Panc1 (cell line): ENCODE measurements at regions not wholly inside any gene's neighbourhood (a gene's known extent, or its start where the extent isn't known, plus 50 kb on each side); places are given as distances from the start of the nearest gene placed in this dataset.

Experiments
- ATAC-seq: fragments of 200-7000 bp; cut with Tn5 transposase; 2 replicates; pipeline ENCODE4 v1.9.1; 2020; ENCODE audit warnings: mild to moderate bottlenecking, moderate library complexity
- BruUV-seq: library from RNA; stranded (reverse); fragments of 400-500 nt; replicated peaks from 2 replicates; lab custom pipeline; 2021; lab: Mats Ljungman, UMichigan
- CTCF ChIA-PET: fragments of 300-600 bp; sonication (Branson Sonifier 250); formaldehyde crosslinking; loops from one replicate; lab custom pipeline; 2022; ENCODE audit warnings: antibody characterized with exemption; lab: Charles Lee
- POLR2A ChIA-PET: fragments of 300-600 bp; sonication (Branson Sonifier 250); formaldehyde crosslinking; loops from one replicate; lab custom pipeline; 2022; ENCODE audit warnings: antibody characterized with exemption; lab: Charles Lee
- DNase-seq: peaks from one replicate; pipeline ENCODE4 v3.0.0-alpha.2; 2010; ENCODE audit warnings: low read depth, low spot score
- H3K27ac ChIP-seq: 2 replicates; pipeline ENCODE4 v1.5.1; 2011; ENCODE audit warnings: mild to moderate bottlenecking, low read length, inconsistent platforms
- H3K27me3 ChIP-seq: fragments of 200-500 bp; sonication (Bioruptor generic); 2 replicates; pipeline ENCODE4 v1.6.0; 2014; ENCODE audit warnings: low read length, inconsistent platforms; ENCODE audit not compliant: control insufficient read depth, insufficient read depth
- H3K36me3 ChIP-seq: fragments of 200-500 bp; sonication (Bioruptor generic); 2 replicates; pipeline ENCODE4 v1.5.1; 2014; ENCODE audit warnings: inconsistent platforms, mild to moderate bottlenecking, low read length, moderate library complexity; ENCODE audit not compliant: control insufficient read depth, insufficient read depth
- H3K4me1 ChIP-seq: 2 replicates; pipeline ENCODE4 v1.5.1; 2011; ENCODE audit warnings: inconsistent platforms, mild to moderate bottlenecking, low read length, moderate library complexity; ENCODE audit not compliant: control insufficient read depth, insufficient read depth
- H3K4me3 ChIP-seq, 2 experiments: 2 replicates each; pipeline ENCODE4 v1.5.1; 2011 to 2012; ENCODE audit warnings: low read depth in 2 of 2, low read length in 2 of 2, mild to moderate bottlenecking in 2 of 2, inconsistent platforms in 1 of 2, moderate library complexity in 1 of 2
- H3K9me3 ChIP-seq: fragments of 200-500 bp; sonication (Bioruptor generic); 2 replicates; pipeline ENCODE4 v1.5.1; 2014; ENCODE audit warnings: low read depth, mild to moderate bottlenecking, inconsistent platforms, low read length, moderate library complexity; ENCODE audit not compliant: control insufficient read depth, insufficient read depth
- CTCF ChIP-seq: fragments of 450-650 bp; IDR thresholded peaks from 2 replicates; pipeline ENCODE4 v1.5.1; 2017; ENCODE audit warnings: mild to moderate bottlenecking
- POLR2AphosphoS5 ChIP-seq: IDR thresholded peaks from 2 replicates; pipeline ENCODE4 v1.6.1; 2012; ENCODE audit warnings: mild to moderate bottlenecking, low read depth, low read length, moderate library complexity
- REST ChIP-seq, 2 experiments: IDR thresholded peaks; 2 replicates each; pipeline ENCODE4 v1.6.1; 2011 to 2012; ENCODE audit warnings: low read depth in 2 of 2, control low read depth in 1 of 2, low read length in 1 of 2, mild to moderate bottlenecking in 1 of 2, moderate library complexity in 1 of 2; ENCODE audit not compliant: insufficient read depth in 1 of 2
- SIN3A ChIP-seq: IDR thresholded peaks from 2 replicates; pipeline ENCODE4 v1.6.1; 2012; ENCODE audit warnings: low read depth, mild to moderate bottlenecking, low read length, moderate library complexity, borderline replicate concordance; ENCODE audit not compliant: insufficient read depth
- TCF7L2 ChIP-seq: IDR thresholded peaks from 2 replicates; pipeline ENCODE4 v1.6.1; 2011; ENCODE audit warnings: mild to moderate bottlenecking, low read depth, low read length, inconsistent platforms
- in situ Hi-C: cut with HindIII; loops from 2 replicates; pipeline ENCODE4 v1.10.0; 2016; ENCODE audit warnings: low sequenced_read_pairs, low pct_unique_long_range_greater_than_20kb
- intact Hi-C: fragments of 100-400 bp; cut with micrococcal nuclease; formaldehyde crosslinking; loops from one replicate; pipeline ENCODE4 v1.10.0; 2022; ENCODE audit not compliant: unreplicated experiment

GRCh38 chr10:123259791-123260190, 105.6 kb downstream of the BUB3 start:
- CTCF ChIA-PET: no interaction called here
- intact Hi-C loops: no loop called here

GRCh38 chr10:123262456-123262855, 108.3 kb downstream of the BUB3 start:
- ChIA-PET CTCF (no interaction called here), POLR2A (no interaction called here)
- no peak for ATAC-seq
- TF ChIP-seq REST (IDR thresholded peaks at IDR 0.05; ENCODE audit: insufficient read depth in 1 of 2, low read depth in 2 of 2, low read length in 1 of 2) (no peak), CTCF (no peak), POLR2AphosphoS5 (no peak), SIN3A (no peak), TCF7L2 (no peak)
- Histone ChIP-seq H3K4me3 (no peak overlapping the region), H3K4me1 (no peaks in the 10 kb centered on the region), H3K27ac (no peak overlapping the region), H3K9me3 (no peaks in the 10 kb centered on the region), H3K36me3 (no peaks in the 10 kb centered on the region), H3K27me3 (peaks cover 3% of the 10 kb centered on the region; the same call in 1 of the 2 replicates)
- DNase-seq: no peak
- intact Hi-C loops: no loop called here
- in situ Hi-C loops: no loop called here
- no TSS peak for BruUV-seq

More at GRCh38 chr10:123259791-123260190, 105.6 kb downstream of the BUB3 start:
- H3K36me3 ChIP-seq: no peaks in the 10 kb centered on the region
- TF ChIP-seq CTCF (no peak), POLR2AphosphoS5 (no peak), REST (IDR thresholded peaks at IDR 0.05; ENCODE audit: insufficient read depth in 1 of 2, low read depth in 2 of 2, low read length in 1 of 2) (no peak), TCF7L2 (no peak)
- in situ Hi-C loops: no loop called here
- H3K4me1 ChIP-seq: no peaks in the 10 kb centered on the region
- no peak overlapping the region for H3K4me3 ChIP-seq
- H3K27ac ChIP-seq: no peak overlapping the region
- ATAC-seq (no peak), DNase-seq (no peak)
- no peaks in the 10 kb centered on the region for H3K9me3 ChIP-seq
- POLR2A ChIA-PET: no interaction called here
- no TSS peak for BruUV-seq
- peaks cover 3% of the 10 kb centered on the region; the same call in 1 of the 2 replicates for H3K27me3 ChIP-seq
